DMS53 treated with DMSO at 0.1 percent for 48 hours (cell line): ENCODE measurements at regions not wholly inside any gene's neighbourhood (a gene's known extent, or its start where the extent isn't known, plus 50 kb on each side); places are given as distances from the start of the nearest gene placed in this dataset.
"Not testable (repeated sequence)": the region's sequence is repeated elsewhere in the genome, so short reads cannot be mapped to it uniquely, and the experiment has no call there.

Experiments
- DNase-seq: peaks from one replicate; lab custom pipeline; 2025; ENCODE audit not compliant: unreplicated experiment; lab: John Stamatoyannopoulos, UW

- DNase-seq = no peak
Observed at GRCh38 chr14:88929656-88930436, 105.4 kb downstream of the TTC8 start.

GRCh38 chr14:88931321-88932110 lies 107.1 kb downstream of the TTC8 start:
- no peak for DNase-seq

DNA sequence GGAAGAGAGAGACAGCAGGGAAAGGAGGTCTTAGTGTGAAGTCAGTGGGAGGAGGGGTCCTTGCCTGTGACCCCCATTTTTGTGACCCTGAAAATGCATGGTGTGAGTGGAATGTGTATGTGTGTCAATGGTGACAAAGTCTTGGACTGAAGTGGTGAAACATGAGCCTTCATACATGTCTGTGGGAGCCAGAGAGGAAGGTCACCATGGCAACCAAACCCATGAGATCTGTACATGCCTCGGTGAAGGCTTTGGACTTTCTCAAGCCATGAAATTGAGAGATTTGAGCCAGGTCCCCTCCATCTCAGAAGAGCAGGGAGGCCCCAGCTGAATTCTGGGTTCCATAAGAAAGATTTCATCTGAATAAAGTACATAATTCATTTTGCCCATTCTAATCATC lies 108.7 kb downstream of the TTC8 start:
- no peak for DNase-seq

DNA sequence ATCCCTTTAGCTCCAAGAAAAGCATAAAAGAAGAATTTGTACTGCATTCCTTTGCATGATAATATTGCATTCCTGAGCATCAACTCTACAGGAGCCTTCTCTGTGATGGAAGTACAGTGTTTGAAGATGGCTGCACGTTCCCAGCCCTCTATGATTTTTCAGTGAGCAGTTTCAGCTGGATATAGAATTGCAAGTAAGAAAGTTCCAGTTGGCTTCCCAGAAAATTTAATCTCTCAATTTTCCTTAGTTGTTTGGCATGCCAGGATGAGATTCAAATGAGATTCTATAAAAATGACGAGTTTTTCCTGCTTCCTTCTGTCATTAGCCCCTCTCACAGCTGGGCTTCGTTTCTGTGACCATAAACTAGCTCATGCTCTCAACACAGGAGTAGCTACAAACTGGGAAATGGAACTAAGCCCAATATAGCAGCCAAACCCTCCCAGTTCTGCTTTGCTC lies 109.9 kb downstream of the TTC8 start:
- DNase-seq = no peak

GRCh38 chr14:88935083-88935482 lies 110.6 kb downstream of the TTC8 start:
- no peak for DNase-seq

- no peak for DNase-seq
Observed at GRCh38 chr14:88937706-88938105, 113.3 kb downstream of the TTC8 start.

GRCh38 chr14:88940671-88941070 lies 116.2 kb downstream of the TTC8 start:
- DNase-seq = no peak

DNA sequence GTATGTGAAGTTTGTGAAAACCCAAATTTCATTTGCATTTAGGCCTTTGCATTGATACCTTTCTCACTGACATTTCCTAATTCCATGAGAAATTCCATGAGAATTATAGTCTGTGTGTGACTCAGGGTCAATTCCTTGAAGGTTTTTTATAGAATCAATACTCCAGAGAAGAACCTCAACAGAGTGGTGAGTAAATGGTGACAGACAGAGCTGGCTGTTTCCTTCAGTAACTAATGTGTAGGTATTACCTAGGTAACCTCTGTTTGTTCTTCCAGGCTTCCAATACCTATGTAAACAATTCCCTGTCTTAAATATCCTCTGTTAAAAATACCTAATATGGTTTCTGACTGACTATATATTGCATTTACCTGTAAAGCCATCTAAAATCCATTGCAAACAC lies 117.0 kb downstream of the TTC8 start:
- DNase-seq = peak; percentile 46

- DNase-seq = no peak
Observed at GRCh38 chr14:88947646-88948598, 123.5 kb downstream of the TTC8 start.

GRCh38 chr14:88950069-88950468 lies 125.6 kb downstream of the TTC8 start:
- DNase-seq = no peak

GRCh38 chr14:88951370-88951769 lies 126.9 kb downstream of the TTC8 start:
- DNase-seq = no peak

- DNase-seq = no peak
Observed at GRCh38 chr14:88952901-88953300, 128.4 kb downstream of the TTC8 start.

GRCh38 chr14:88955455-88955854 lies 131.0 kb downstream of the TTC8 start:
- DNase-seq = no peak

DNA sequence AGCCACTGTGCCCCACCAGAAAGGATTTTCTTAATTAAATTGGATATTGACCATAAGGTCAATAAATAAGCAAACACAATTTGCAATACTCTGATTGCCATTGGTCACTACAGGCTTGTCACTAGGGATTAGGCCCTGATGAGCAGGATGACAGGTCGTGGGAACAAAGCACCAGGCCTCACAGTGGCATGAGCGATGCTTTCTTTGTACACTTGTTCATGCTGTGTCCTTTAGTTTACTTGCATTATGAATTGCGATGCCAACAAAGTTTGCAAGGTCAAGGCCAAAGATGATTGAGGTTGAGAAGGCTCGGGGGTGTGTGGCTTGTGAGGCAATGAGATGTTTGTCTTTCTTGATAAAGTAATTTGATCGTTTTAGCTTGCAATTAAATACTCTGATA lies 136.0 kb downstream of the TTC8 start:
- DNase-seq = no peak

DNA sequence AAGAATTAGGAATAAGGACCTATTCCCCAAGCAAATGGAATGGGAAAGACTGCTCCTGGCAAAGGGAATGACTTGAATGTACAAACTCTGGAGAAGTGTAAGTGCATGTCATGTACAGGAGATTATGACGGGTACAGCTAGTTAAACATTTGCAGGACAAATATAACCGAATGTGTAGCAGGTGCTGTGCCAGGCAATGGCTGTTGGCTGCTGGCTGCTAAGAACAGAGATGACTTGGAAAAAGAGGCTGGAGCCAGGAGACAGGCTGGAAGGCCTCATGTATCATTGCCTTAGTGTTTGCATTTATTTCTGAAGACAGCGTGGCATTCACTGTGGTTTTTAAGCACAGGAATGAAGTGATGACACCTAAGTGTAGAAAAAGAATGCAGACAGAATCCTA lies 136.8 kb downstream of the TTC8 start:
- DNase-seq = peak; percentile 47

DNA sequence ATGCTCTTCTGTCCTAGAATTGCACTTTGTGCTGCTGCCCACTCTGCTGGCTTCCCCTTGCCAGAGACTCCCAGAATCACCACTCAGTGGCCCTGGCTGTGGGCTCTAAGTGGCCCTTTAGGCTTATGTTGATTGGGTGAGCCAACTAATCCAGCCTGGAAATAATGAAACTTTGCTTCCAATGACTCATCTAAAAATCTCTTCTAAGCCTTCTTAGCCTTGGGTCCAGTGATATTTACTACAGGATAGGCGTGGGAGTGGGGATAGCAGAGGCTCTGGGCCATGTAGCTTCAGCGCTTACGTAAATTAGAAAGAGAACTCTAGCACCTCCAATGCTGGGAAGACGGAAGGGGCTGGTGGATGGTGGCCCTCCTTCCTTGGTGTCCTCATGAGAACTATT lies 137.9 kb downstream of the TTC8 start:
- DNase-seq = no peak

- DNase-seq = no peak
Observed at GRCh38 chr14:88967299-88967698, 142.8 kb downstream of the TTC8 start.

DNA sequence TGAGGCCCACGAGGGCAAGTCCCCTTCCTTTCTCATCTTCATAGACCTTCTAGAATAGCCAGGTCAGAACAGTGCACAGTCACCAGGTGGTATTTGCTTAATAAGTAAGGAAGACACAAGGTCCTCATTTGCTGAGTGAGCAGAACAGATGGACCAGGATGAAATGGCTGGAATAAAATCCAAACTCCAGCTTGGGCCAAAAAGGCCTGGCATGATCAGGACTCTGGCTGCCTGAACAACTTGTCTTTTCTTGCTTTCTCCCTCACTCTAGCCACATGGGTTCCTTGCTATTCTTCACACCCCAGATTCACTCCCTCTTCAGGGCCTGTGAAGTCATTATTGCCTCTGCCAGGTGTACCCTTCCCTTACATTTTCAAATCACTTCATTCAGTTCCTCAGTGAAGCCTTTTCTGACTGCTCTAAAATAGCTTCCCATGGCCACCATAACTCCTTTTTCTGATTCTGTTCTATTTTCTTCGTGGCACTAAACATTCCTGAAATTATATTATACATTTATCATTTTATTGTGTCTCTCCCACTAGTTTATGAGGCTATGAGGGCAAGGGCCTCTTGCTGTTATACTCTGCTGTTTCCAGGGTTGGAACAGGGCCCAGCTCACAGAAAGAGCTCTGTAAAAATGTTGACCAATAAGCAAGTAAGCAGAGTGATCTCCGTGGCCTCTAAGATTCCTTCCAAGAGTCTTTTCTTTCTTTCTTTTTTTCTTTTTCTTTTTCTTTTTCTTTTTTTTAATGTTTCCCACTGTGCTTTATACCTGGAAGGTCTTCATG lies 150.8 kb downstream of the TTC8 start:
- DNase-seq = no peak

GRCh38 chr14:88975926-88976325 lies 151.5 kb downstream of the TTC8 start:
- no peak for DNase-seq

GRCh38 chr14:88980907-88981306 lies 156.5 kb downstream of the TTC8 start:
- not testable (repeated sequence) for DNase-seq
